ENCODE measurements at regions not wholly inside any gene's neighbourhood (a gene's known extent, or its start where the extent isn't known, plus 50 kb on each side); places are given as distances from the start of the nearest gene placed in this dataset.

- TF ChIP-seq RARB (CRISPR knock-in tag; IDR thresholded peaks at IDR 0.05), result no peak
- TF ChIP-seq ESRRG (CRISPR knock-in tag; IDR thresholded peaks at IDR 0.05), result no peak
- no peak for TF ChIP-seq ZNF565 (CRISPR knock-in tag; conservative IDR thresholded peaks at IDR 0.05; ENCODE audit: low read depth)
- TF ChIP-seq, protein P1, sequence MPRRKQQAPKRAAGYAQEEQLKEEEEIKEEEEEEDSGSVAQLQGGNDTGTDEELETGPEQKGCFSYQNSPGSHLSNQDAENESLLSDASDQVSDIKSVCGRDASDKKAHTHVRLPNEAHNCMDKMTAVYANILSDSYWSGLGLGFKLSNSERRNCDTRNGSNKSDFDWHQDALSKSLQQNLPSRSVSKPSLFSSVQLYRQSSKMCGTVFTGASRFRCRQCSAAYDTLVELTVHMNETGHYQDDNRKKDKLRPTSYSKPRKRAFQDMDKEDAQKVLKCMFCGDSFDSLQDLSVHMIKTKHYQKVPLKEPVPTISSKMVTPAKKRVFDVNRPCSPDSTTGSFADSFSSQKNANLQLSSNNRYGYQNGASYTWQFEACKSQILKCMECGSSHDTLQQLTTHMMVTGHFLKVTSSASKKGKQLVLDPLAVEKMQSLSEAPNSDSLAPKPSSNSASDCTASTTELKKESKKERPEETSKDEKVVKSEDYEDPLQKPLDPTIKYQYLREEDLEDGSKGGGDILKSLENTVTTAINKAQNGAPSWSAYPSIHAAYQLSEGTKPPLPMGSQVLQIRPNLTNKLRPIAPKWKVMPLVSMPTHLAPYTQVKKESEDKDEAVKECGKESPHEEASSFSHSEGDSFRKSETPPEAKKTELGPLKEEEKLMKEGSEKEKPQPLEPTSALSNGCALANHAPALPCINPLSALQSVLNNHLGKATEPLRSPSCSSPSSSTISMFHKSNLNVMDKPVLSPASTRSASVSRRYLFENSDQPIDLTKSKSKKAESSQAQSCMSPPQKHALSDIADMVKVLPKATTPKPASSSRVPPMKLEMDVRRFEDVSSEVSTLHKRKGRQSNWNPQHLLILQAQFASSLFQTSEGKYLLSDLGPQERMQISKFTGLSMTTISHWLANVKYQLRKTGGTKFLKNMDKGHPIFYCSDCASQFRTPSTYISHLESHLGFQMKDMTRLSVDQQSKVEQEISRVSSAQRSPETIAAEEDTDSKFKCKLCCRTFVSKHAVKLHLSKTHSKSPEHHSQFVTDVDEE (CRISPR knock-in tag; IDR thresholded peaks at IDR 0.05), result no peak
- TF ChIP-seq ZC3H10 (CRISPR knock-in tag; IDR thresholded peaks at IDR 0.05), result no peak
- no peak for TF ChIP-seq ZFP3 (CRISPR knock-in tag; IDR thresholded peaks at IDR 0.05)
- TF ChIP-seq SNAI2 (CRISPR knock-in tag; IDR thresholded peaks at IDR 0.05), result no peak
- no peak for TF ChIP-seq ARNTL (CRISPR knock-in tag; IDR thresholded peaks at IDR 0.05; ENCODE audit: borderline replicate concordance, low read depth)
- TF ChIP-seq GLIS3 (CRISPR knock-in tag; IDR thresholded peaks at IDR 0.05), result no peak
- TF ChIP-seq, protein P2, sequence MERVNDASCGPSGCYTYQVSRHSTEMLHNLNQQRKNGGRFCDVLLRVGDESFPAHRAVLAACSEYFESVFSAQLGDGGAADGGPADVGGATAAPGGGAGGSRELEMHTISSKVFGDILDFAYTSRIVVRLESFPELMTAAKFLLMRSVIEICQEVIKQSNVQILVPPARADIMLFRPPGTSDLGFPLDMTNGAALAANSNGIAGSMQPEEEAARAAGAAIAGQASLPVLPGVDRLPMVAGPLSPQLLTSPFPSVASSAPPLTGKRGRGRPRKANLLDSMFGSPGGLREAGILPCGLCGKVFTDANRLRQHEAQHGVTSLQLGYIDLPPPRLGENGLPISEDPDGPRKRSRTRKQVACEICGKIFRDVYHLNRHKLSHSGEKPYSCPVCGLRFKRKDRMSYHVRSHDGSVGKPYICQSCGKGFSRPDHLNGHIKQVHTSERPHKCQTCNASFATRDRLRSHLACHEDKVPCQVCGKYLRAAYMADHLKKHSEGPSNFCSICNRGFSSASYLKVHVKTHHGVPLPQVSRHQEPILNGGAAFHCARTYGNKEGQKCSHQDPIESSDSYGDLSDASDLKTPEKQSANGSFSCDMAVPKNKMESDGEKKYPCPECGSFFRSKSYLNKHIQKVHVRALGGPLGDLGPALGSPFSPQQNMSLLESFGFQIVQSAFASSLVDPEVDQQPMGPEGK (CRISPR knock-in tag; IDR thresholded peaks at IDR 0.05; ENCODE audit: borderline replicate concordance), result no peak
- TF ChIP-seq CSDC2 (CRISPR knock-in tag; IDR thresholded peaks at IDR 0.05), result no peak
- no peak for TF ChIP-seq PPARA (CRISPR knock-in tag; IDR thresholded peaks at IDR 0.05; ENCODE audit: borderline replicate concordance)
- TF ChIP-seq OSR1 (CRISPR knock-in tag; IDR thresholded peaks at IDR 0.05), result no peak
- TF ChIP-seq, protein P3, sequence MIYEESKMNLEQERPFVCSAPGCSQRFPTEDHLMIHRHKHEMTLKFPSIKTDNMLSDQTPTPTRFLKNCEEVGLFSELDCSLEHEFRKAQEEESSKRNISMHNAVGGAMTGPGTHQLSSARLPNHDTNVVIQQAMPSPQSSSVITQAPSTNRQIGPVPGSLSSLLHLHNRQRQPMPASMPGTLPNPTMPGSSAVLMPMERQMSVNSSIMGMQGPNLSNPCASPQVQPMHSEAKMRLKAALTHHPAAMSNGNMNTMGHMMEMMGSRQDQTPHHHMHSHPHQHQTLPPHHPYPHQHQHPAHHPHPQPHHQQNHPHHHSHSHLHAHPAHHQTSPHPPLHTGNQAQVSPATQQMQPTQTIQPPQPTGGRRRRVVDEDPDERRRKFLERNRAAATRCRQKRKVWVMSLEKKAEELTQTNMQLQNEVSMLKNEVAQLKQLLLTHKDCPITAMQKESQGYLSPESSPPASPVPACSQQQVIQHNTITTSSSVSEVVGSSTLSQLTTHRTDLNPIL (CRISPR knock-in tag; IDR thresholded peaks at IDR 0.05; ENCODE audit: low read depth), result no peak
Observed at GRCh38 chr13:38086013-38086412, 216.4 kb upstream of the TRPC4 start.
